ENCODE measurements at regions not wholly inside any gene's neighbourhood (a gene's known extent, or its start where the extent isn't known, plus 50 kb on each side); places are given as distances from the start of the nearest gene placed in this dataset.
"Not testable (repeated sequence)": the region's sequence is repeated elsewhere in the genome, so short reads cannot be mapped to it uniquely, and the experiment has no call there.

DNA sequence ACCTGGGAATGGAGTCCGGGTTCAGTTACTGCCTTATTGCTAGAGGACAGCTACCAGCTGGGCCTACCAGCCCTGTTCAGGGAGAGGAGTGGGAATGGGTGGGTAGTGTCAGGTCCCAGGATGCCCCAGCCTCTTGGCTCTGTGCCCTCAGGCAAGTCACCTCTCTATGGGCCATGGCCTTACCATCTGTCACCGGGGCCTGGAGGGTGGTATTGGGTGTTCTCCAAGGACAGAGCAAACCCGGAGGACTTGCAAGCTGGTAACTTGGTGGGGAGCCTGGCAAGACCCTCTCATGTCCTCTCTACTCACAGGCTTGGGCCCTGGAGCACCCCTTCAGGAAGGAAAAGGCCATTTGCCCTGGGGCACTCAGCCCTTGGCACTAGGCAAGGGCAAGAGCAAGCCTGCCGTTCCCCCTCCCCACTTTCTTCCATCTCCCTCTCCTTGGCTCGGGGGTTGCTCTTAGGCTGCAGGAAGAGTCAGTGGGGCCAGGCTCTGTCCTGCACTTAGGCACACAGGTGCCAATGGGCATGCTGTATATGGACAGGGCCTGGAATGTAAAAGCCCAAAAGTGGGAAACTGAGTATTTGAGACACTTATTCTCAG, 170.0 kb upstream of the ZNF267 start:
- DNase-seq: no peak

DNA sequence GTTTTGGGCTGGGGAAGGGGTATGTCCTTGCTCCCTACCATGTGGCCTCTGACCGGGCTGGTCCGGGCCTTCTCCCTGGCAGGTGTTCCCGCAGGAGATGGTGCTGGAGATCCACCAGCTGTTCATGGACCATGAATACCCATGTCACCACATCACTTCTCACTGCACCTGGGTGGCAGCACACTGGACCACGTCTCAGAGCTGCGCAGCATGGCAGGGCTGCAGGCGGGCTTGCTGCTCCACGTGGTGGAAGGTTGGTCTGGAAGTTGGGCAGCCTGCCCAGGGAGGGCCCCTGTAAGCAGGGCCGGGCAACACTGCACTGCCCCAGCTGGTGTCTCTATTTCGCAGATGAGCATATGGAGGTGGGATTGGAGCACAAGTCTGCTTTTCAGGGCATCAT, 169.5 kb upstream of the ZNF267 start:
- DNase-seq: no peak

GRCh38 chr16:31705371-31705770, 168.2 kb upstream of the ZNF267 start:
- no peak for DNase-seq

DNA sequence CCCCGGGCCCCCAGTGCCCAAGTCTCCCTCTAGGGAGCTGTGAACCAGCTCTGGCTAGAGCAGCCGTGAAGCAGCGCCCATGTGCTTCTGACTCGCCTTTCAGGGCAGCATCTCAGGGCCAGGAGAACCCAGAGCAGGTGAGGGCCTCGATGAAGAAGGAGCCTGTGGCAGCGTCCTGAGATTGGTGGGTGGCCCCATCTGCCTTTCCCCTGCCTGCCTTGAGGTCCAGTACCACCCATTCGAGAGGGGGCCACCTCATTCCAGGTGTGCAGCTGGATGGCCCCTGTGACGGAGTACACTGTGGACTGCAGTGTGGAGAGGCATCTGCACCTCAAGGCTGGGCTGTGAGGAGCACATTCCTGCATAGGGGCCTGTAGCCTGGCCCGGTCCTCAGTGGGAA, 167.3 kb upstream of the ZNF267 start:
- DNase-seq: no peak

GRCh38 chr16:31706925-31707324, 166.7 kb upstream of the ZNF267 start:
- no peak for DNase-seq

DNA sequence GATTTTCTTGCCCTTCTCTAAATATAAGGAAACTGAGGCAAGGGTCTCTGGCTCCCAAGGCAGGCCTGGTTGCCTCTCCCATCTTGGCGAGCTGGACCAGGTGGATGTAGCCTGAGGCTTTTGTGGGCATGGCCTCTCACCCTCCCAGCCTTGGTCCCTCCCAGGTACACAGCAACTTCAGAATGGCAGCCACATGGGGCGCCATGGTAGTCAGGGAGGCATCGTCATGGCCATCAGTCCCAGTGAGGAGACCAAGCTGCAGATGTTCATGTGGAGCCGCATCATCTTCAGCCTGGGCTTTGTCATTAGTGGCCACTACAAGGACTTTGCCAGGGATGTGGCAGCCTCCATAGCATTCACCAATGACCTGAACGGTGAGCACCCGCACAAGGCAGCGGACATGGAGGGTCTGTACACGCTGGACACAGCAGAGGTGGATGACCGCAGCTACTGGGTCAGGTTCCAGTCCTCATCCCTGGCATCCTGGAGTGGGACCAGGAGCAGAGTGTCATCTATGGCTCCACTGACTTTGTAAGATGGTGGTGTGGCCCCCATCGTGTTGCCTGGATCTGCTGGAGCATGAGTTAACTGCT, 165.8 kb upstream of the ZNF267 start:
- no peak for DNase-seq

GRCh38 chr16:31708348-31708747, 165.3 kb upstream of the ZNF267 start:
- DNase-seq: no peak

GRCh38 chr16:31709181-31709580, 164.4 kb upstream of the ZNF267 start:
- DNase-seq: no peak

DNA sequence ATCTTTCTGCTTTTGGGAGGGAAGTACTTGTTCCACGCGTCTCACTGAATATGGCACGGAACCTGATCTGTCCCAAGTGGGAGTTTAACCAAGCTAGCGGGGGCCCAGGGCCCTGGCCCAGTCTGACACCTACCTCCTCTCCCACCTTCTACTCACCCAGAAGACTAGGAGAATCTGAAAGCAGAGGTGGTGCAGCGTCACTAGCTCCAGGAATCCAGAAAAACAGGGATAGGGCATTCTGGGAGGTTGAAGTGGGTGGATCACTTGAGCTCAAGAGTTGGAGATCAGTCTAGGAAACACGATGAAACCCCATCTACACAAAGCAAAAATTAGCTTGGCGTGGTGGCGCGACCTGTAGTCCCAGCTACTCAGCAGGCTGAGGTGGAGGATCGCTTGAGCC, 163.5 kb upstream of the ZNF267 start:
- no peak for DNase-seq

DNA sequence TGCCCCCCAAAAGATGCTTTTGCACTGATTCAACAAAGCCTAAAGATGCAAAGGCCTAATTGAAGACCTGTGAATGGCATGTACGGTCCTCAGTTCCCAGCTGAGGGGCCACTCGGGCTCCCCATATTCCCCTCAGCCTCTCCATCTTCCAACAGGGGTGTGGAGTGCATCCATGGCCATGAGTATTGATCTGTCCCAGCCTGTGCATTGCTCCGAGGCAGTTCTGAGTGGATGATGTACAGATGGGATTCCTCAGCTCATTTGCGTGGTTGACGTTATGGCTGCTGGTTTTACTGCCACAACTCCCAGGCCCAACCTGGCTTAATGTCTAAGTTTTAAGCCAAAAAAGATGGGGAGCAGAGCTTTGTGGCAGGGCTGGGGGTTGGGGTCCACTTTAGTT, 162.7 kb upstream of the ZNF267 start:
- DNase-seq: no peak

- DNase-seq: no peak
Observed at GRCh38 chr16:31711344-31711845, 162.2 kb upstream of the ZNF267 start.

GRCh38 chr16:31712064-31712540, 161.5 kb upstream of the ZNF267 start:
- DNase-seq: no peak

GRCh38 chr16:31713071-31713944, 160.3 kb upstream of the ZNF267 start:
- peak; percentile 87 for DNase-seq

DNA sequence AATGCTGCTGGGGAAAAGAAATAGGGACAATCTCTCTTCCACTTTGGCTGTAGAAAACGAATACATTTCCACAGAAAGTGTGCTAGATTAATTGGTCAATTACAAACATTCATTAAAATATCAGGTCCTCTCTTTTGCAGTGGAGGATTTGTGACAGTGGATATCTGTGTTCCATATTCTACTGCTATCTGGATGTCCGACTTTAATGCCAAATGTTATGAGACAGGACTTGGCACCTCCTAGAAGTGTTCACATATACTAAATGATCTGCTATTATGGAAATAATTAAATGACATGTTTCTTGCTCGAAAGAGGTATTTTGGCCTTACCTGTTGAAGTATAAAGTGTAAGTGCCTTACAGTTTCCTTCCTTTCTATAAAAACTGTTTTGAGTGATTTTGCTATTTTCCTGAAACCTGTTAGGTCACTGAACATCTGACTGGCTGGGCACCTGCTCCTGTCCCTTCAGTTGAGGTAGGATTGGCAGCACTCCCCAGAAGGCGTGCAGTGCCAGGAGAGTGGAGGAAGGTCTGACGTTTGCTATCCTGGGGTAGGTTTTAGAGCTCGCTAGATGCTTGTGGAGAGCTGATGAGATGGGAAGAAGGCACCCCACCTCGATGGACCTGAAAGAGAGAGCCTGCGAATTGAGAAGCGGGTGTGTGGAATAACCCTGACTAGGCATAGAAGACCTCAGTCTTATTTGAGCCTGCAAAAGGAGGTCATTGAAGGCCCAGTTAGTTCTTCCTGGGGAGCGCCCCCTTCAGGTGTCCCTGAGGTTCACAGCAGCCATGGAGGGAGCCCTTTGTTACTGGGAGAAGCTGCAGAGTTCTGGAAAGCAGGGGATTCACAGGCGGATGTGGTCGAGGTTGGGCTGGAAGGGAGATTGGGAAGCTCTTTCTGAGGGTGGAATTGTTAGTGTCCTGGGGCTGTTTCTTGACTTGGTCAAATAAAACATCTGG, 159.4 kb upstream of the ZNF267 start:
- DNase-seq: no peak

DNA sequence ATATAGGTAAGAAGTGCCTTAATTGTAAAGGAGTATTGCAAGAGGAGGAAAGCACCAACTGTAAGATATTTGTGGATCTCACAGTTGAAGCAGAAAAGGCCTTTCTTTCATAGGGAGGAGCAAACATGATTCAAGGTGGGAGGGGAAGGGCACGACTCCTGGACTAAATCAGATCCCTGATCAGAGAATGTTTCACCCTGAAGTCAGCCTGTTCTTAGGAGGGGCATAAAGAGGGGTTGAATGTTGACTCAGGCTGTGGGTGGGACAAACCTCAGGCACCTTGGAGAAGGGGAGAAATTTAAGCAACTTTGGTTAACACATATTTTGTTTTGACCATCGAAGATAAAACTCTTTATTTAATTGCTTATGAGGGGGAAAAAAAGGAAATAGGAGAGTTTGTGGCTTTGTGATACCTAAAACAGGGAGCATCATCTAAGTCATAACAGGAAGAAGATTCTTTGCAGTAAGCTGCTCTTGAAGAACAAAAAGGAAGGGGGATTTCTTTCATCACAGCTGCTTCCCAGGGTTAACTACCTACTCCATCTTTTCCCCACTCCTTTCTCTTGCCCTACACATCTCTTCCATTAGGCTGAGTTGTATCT, 158.6 kb upstream of the ZNF267 start:
- no peak for DNase-seq

DNA sequence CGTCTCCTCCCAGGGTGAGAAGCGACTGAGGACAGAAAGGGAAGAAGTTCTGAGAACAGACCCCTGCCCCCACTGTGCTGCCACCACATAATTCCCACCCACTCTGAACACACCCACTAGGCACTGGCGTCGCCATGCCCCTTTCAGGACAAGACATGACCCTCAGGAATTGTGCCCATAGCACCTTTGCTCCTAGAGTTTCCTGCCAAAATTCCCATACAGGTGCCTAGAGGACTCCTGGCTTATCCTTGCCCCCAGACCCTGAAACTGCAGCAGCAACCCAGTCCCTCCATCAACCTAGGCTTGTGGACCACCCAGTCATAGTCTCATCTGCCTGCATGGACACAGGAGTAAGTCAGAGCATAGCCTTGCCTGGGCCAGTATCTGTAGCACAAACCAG, 157.7 kb upstream of the ZNF267 start:
- no peak for DNase-seq

GRCh38 chr16:31718998-31719397, 154.6 kb upstream of the ZNF267 start:
- DNase-seq: no peak

DNA sequence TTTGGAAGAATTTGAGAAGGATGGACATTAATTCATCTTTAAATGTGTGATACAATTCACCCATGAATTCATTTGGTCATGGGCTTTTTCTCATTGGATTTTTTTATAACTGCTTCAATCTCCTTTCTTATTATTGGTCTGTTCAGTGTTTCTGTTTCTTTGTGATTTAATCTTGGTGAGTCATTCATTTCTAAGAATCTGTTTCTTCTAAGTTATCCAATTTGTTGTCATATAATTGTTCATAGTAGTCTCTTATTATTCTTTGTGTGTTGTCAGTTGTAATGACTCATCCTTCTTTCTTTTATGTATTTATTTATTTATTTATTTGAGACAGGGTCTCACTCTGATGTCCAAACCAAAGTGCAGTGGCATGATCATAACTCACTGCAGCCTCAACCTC, 146.1 kb upstream of the ZNF267 start:
- DNase-seq: no peak

GRCh38 chr16:31734265-31734664, 139.3 kb upstream of the ZNF267 start:
- no peak for DNase-seq

DNA sequence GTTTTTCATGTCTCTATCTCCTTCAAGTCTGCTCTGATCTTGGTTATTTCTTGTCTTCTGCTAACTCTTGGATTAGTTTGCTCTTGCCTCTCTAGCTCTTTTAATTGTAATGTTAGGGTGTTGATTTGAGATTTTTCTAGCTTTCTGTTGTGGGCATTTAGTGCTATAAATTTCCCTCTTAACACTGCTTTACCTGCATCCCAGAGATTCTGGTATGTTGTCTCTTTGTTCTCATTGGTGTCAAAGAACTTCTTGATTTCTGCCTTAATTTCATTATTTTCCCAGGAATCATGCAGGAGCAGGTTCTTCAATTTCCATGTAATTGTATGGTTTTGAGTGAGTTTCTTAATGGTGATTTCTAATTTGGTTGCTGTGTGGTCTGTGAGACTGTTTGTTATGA, 128.5 kb upstream of the ZNF267 start:
- DNase-seq: not testable (repeated sequence)

DNA sequence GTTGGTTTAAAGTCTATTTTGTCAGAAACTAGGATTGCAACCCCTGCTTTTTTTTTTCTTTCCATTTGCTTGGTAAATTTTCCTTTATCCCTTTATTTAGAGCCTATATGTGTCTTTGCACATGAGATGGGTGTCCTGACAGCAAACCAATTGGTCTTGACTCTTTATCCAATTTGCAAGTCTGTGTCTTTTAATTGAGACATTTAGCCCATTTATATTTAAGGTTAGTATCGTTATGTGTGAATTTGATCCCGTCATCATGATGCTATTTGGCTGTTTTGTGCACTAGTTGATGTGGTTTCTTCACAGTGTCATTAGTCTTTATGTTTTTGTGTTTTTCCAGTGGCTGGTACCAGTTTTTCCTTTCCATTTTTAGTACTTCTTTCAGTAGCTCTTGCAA, 127.7 kb upstream of the ZNF267 start:
- DNase-seq: no peak

DNA sequence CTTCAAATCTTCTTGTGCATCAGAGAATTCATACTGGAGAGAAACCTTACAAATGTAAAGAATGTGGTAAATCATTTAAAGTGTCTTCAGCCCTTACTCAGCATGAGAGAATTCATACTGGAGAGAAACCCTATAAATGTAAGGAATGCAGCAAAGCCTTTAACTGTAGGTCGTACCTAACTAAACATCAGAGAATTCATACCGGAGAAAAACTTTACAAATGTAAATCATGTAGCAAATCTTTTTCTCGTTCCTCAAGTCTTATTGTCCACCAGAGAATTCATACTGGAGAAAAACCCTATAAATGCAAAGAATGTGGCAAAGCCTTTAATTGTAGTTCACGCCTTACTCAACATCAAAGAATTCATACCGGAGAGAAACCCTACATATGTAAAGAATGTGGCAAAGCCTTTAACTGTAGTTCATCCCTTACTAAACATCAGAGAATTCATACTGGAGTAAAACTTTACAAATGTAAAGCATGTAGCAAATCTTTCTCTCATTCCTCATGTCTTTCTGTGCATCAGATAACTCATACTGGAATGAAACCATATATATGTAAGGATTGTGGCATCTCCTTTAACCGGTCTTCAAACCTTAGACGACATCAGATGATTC, 118.5 kb upstream of the ZNF267 start:
- no peak for DNase-seq
